HEK293 (cell line): ENCODE measurements at regions not wholly inside any gene's neighbourhood (a gene's known extent, or its start where the extent isn't known, plus 50 kb on each side); places are given as distances from the start of the nearest gene placed in this dataset.

Experiments
- CTCF ChIA-PET: fragments of 350-600 bp; formaldehyde crosslinking; extraction: SDS; loops from one replicate; lab custom pipeline; 2021; ENCODE audit warnings: antibody characterized with exemption; lab: Yijun Ruan, JAX
- POLR2A ChIA-PET: fragments of 300-600 bp; formaldehyde crosslinking; extraction: SDS; loops from one replicate; lab custom pipeline; 2020; ENCODE audit warnings: antibody characterized with exemption, inconsistent platforms; lab: Yijun Ruan, JAX
- H3K27ac ChIP-seq: fragments of 200-500 bp; sonication (Bioruptor generic); 2 replicates; pipeline ENCODE4 v1.5.1; 2014; ENCODE audit warnings: low read depth, low read length, control low read depth, inconsistent platforms; ENCODE audit errors: extremely low read depth
- H3K36me3 ChIP-seq, 2 experiments: fragments of 200-500 bp in 1 of 2; sonication (Bioruptor generic) in 1 of 2; 1 replicate in 1 of 2; 2 replicates in 1 of 2; pipeline ENCODE4 v1.5.1; 2014 to 2017; ENCODE audit warnings: inconsistent platforms in 2 of 2, low read length in 2 of 2; ENCODE audit not compliant: control insufficient read depth in 2 of 2, insufficient read depth in 1 of 2
- H3K4me1 ChIP-seq: fragments of 200-500 bp; sonication (Bioruptor generic); 2 replicates; pipeline ENCODE4 v1.5.1; 2014; ENCODE audit warnings: mild to moderate bottlenecking, low read length, inconsistent platforms; ENCODE audit not compliant: control insufficient read depth, insufficient read depth
- H3K4me3 ChIP-seq: 2 replicates; pipeline ENCODE4 v1.5.1; 2011; ENCODE audit warnings: low read depth, mild to moderate bottlenecking, control low read depth, low read length, moderate library complexity
- H3K9me3 ChIP-seq: fragments of 200-500 bp; sonication (Bioruptor generic); 2 replicates; pipeline ENCODE4 v1.5.1; 2014; ENCODE audit warnings: low read depth, low read length, inconsistent platforms; ENCODE audit not compliant: control insufficient read depth, insufficient read depth
- BCL6B ChIP-seq: fragments of 450-650 bp; formaldehyde crosslinking; IDR thresholded peaks from 2 replicates; pipeline ENCODE4 v1.5.1; 2017; ENCODE audit warnings: missing biosample characterization, missing genetic modification characterization
- ELK4 ChIP-seq: IDR thresholded peaks from 2 replicates; pipeline ENCODE4 v1.6.1; 2011; ENCODE audit warnings: mild to moderate bottlenecking, low read depth, low read length, borderline replicate concordance
- HOXC10 ChIP-seq: sonication (generic); formaldehyde crosslinking; IDR thresholded peaks from 2 replicates; pipeline ENCODE4 v1.8.1; 2023; ENCODE audit warnings: mild to moderate bottlenecking, missing genetic modification reagents
- MYNN ChIP-seq: fragments of 450-650 bp; formaldehyde crosslinking; IDR thresholded peaks from 2 replicates; pipeline ENCODE4 v1.5.1; 2016; ENCODE audit warnings: missing biosample characterization, missing genetic modification characterization, borderline replicate concordance
- MZF1 ChIP-seq: fragments of 450-650 bp; formaldehyde crosslinking; IDR thresholded peaks from 2 replicates; pipeline ENCODE4 v1.5.1; 2017; ENCODE audit warnings: missing biosample characterization, missing genetic modification characterization, borderline replicate concordance
- PRDM10 ChIP-seq: fragments of 450-650 bp; formaldehyde crosslinking; IDR thresholded peaks from 2 replicates; pipeline ENCODE4 v1.5.1; 2016; ENCODE audit warnings: missing biosample characterization, missing genetic modification characterization
- YY2 ChIP-seq: fragments of 450-650 bp; formaldehyde crosslinking; IDR thresholded peaks from 2 replicates; pipeline ENCODE4 v1.5.1; 2016; ENCODE audit warnings: missing biosample characterization, missing genetic modification characterization
- ZBTB17 ChIP-seq: fragments of 450-650 bp; formaldehyde crosslinking; IDR thresholded peaks from 2 replicates; pipeline ENCODE4 v1.5.1; 2016; ENCODE audit warnings: missing biosample characterization, missing genetic modification characterization
- ZBTB21 ChIP-seq: fragments of 450-650 bp; formaldehyde crosslinking; IDR thresholded peaks from 2 replicates; pipeline ENCODE4 v1.5.1; 2017; ENCODE audit warnings: missing biosample characterization, missing genetic modification characterization
- ZBTB49 ChIP-seq: fragments of 450-650 bp; formaldehyde crosslinking; IDR thresholded peaks from 2 replicates; pipeline ENCODE4 v1.5.1; 2016; ENCODE audit warnings: missing biosample characterization, missing genetic modification characterization, low read depth
- ZNF16 ChIP-seq: fragments of 450-650 bp; formaldehyde crosslinking; IDR thresholded peaks from 2 replicates; pipeline ENCODE4 v1.5.1; 2016; ENCODE audit warnings: low read depth, missing biosample characterization, missing genetic modification characterization
- ZNF248 ChIP-seq: fragments of 450-650 bp; formaldehyde crosslinking; IDR thresholded peaks from 2 replicates; pipeline ENCODE4 v1.5.1; 2017; ENCODE audit warnings: missing biosample characterization, missing genetic modification characterization
- ZNF280D ChIP-seq: fragments of 450-650 bp; formaldehyde crosslinking; IDR thresholded peaks from 2 replicates; pipeline ENCODE4 v1.5.1; 2016; ENCODE audit warnings: missing biosample characterization, missing genetic modification characterization
- ZNF366 ChIP-seq: fragments of 450-650 bp; formaldehyde crosslinking; conservative IDR thresholded peaks from 2 replicates; pipeline ENCODE4 v1.5.1; 2016; ENCODE audit warnings: missing biosample characterization, missing genetic modification characterization
- ZNF423 ChIP-seq: fragments of 450-650 bp; formaldehyde crosslinking; IDR thresholded peaks from 2 replicates; pipeline ENCODE4 v1.5.1; 2016; ENCODE audit warnings: missing biosample characterization, missing genetic modification characterization
- ZNF514 ChIP-seq: fragments of 450-650 bp; formaldehyde crosslinking; IDR thresholded peaks from 2 replicates; pipeline ENCODE4 v1.5.1; 2016; ENCODE audit warnings: missing biosample characterization, missing genetic modification characterization
- ZNF561 ChIP-seq: fragments of 450-650 bp; IDR thresholded peaks from 2 replicates; pipeline ENCODE4 v1.5.1; 2018; ENCODE audit warnings: missing biosample characterization, missing genetic modification characterization, borderline replicate concordance
- ZNF707 ChIP-seq: fragments of 450-650 bp; formaldehyde crosslinking; IDR thresholded peaks from 2 replicates; pipeline ENCODE4 v1.5.1; 2016; ENCODE audit warnings: missing biosample characterization, missing genetic modification characterization
- ZNF792 ChIP-seq: fragments of 450-650 bp; formaldehyde crosslinking; IDR thresholded peaks from 2 replicates; pipeline ENCODE4 v1.5.1; 2016; ENCODE audit warnings: missing biosample characterization, missing genetic modification characterization

GRCh38 chr9:107148216-107148615, 134.9 kb upstream of the RAD23B start:
- Histone ChIP-seq H3K9me3 (no peaks in the 10 kb centered on the region), H3K36me3 (no peaks in the 10 kb centered on the region)
- CTCF ChIA-PET = interaction anchor here (0.6 to 3.5 kb wide), 3 partner anchors 10 to 46 kb away, joined by 3 to 19 read pairs (median 3); no protein-coding TSS in a partner anchor
- no peak for TF ChIP-seq ZNF16 (tag by site-specific recombination)
- no peak for TF ChIP-seq ZBTB17 (tag by site-specific recombination)
- no peak for TF ChIP-seq MYNN (tag by site-specific recombination)
- TF ChIP-seq ZNF792 (tag by site-specific recombination) = no peak
- TF ChIP-seq HOXC10 (CRISPR knock-in tag) = no peak
- TF ChIP-seq PRDM10 = no peak
- TF ChIP-seq ELK4 = no peak
- no peak for TF ChIP-seq ZNF248 (tag by site-specific recombination)
- TF ChIP-seq ZNF707 = no peak
- TF ChIP-seq ZBTB21 (tag by site-specific recombination) = no peak
- no peak for TF ChIP-seq ZBTB49
- TF ChIP-seq ZNF514 (tag by site-specific recombination) = no peak
- TF ChIP-seq ZNF423 (tag by site-specific recombination) = no peak
- TF ChIP-seq ZNF280D (tag by site-specific recombination) = no peak
- no peak for TF ChIP-seq ZNF366 (tag by site-specific recombination)
- no peak for TF ChIP-seq YY2 (tag by site-specific recombination)
- no peak for TF ChIP-seq BCL6B (tag by site-specific recombination)
- no peak for TF ChIP-seq MZF1 (tag by site-specific recombination)
- TF ChIP-seq ZNF561 (tag by site-specific recombination) = no peak
- TF ChIP-seq, all 188 proteins: peak for 0
- Histone ChIP-seq H3K4me1 (no peaks in the 10 kb centered on the region), H3K27ac (no peak overlapping the region), H3K4me3 (no peak overlapping the region)
- POLR2A ChIA-PET = no interaction called here
